NOMO-1 treated with dmso at 0.1 percent for 144 hours (cell line): ENCODE measurements at regions not wholly inside any gene's neighbourhood (a gene's known extent, or its start where the extent isn't known, plus 50 kb on each side); places are given as distances from the start of the nearest gene placed in this dataset.
"Not testable (repeated sequence)": the region's sequence is repeated elsewhere in the genome, so short reads cannot be mapped to it uniquely, and the experiment has no call there.

ENCODE experiments used
- DNase-seq: peaks from one replicate; lab custom pipeline; 2025; ENCODE audit not compliant: unreplicated experiment; lab: John Stamatoyannopoulos, UW

- DNase-seq: no peak
Measured at GRCh38 chr20:53749499-53749898, 155.9 kb upstream of the ZNF217 start.

- no peak for DNase-seq
Measured at GRCh38 chr20:53748821-53749421, 155.3 kb upstream of the ZNF217 start.

GRCh38 chr20:53748176-53748575, 154.5 kb upstream of the ZNF217 start:
- DNase-seq: no peak

- no peak for DNase-seq
Measured at GRCh38 chr20:53743607-53744260, 150.1 kb upstream of the ZNF217 start.

GRCh38 chr20:53742685-53743081, 149.0 kb upstream of the ZNF217 start:
- DNase-seq: no peak

GRCh38 chr20:53741726-53742028, 148.0 kb upstream of the ZNF217 start:
- DNase-seq: no peak

- peak; percentile 70 for DNase-seq
Measured at GRCh38 chr20:53739799-53740785, 146.5 kb upstream of the ZNF217 start.

GRCh38 chr20:53738945-53739798, 145.5 kb upstream of the ZNF217 start:
- no peak for DNase-seq

- DNase-seq: no peak
Measured at GRCh38 chr20:53738039-53738944, 144.7 kb upstream of the ZNF217 start.

GRCh38 chr20:53737396-53738038, 143.9 kb upstream of the ZNF217 start:
- DNase-seq: no peak

GRCh38 chr20:53736757-53737395, 143.2 kb upstream of the ZNF217 start:
- DNase-seq: peak; percentile 22

- DNase-seq: no peak
Measured at GRCh38 chr20:53736122-53736756, 142.6 kb upstream of the ZNF217 start.

- DNase-seq: peak; percentile 75
Measured at GRCh38 chr20:53735536-53736050, 142.0 kb upstream of the ZNF217 start.

GRCh38 chr20:53734006-53734688, 140.5 kb upstream of the ZNF217 start:
- DNase-seq: no peak

- DNase-seq: no peak
Measured at GRCh38 chr20:53731595-53731994, 138.0 kb upstream of the ZNF217 start.

GRCh38 chr20:53728359-53728758, 134.7 kb upstream of the ZNF217 start:
- DNase-seq: no peak

- DNase-seq: not testable (repeated sequence)
Measured at GRCh38 chr20:53727239-53727638, 133.6 kb upstream of the ZNF217 start.

- no peak for DNase-seq
Measured at GRCh38 chr20:53725575-53725970, 131.9 kb upstream of the ZNF217 start.
